CD4-positive, alpha-beta T cell (primary cell): ENCODE measurements at regions not wholly inside any gene's neighbourhood (a gene's known extent, or its start where the extent isn't known, plus 50 kb on each side); places are given as distances from the start of the nearest gene placed in this dataset.

ENCODE experiments used
- ATAC-seq: fragments of 200-7000 bp; cut with Tn5 transposase; one replicate; pipeline ENCODE4 v1.10.0; 2022; ENCODE audit warnings: mild to moderate bottlenecking; ENCODE audit not compliant: poor library complexity
- CTCF ChIA-PET: fragments of 350-600 bp; sonication (Branson Sonifier 250); formaldehyde crosslinking; loops from one replicate; lab custom pipeline; 2021; ENCODE audit warnings: antibody characterized with exemption, inconsistent platforms; lab: Charles Lee
- POLR2A ChIA-PET: fragments of 350-600 bp; sonication (Branson Sonifier 250); formaldehyde crosslinking; loops from one replicate; lab custom pipeline; 2021; ENCODE audit warnings: antibody characterized with exemption, inconsistent platforms; lab: Charles Lee
- DNase-seq, 14 experiments: peaks; one replicate each; pipeline ENCODE4 v3.0.0-alpha.2; 2013 to 2020; ENCODE audit warnings: mixed read lengths in 2 of 14
- H3K27ac ChIP-seq, 2 donors: one replicate each; pipeline versions ENCODE4 v1.5.1 to v1.7.0; 2013; ENCODE audit warnings: low read length in 2 of 2, low read depth in 1 of 2, mild to moderate bottlenecking in 1 of 2
- H3K27me3 ChIP-seq, 2 experiments: 1 replicate in 1 of 2; 2 replicates in 1 of 2; pipeline versions ENCODE4 v1.6.1 to v1.7.0; 2013; ENCODE audit warnings: low read length in 2 of 2, control low read depth in 1 of 2, mild to moderate bottlenecking in 1 of 2, moderate library complexity in 1 of 2; ENCODE audit not compliant: insufficient read depth in 2 of 2, control insufficient read depth in 1 of 2
- H3K36me3 ChIP-seq: one replicate; pipeline ENCODE4 v1.6.1; 2013; ENCODE audit warnings: low read length, control low read depth; ENCODE audit not compliant: insufficient read depth
- H3K4me1 ChIP-seq: one replicate; pipeline ENCODE4 v1.6.1; 2013; ENCODE audit warnings: low read length, control low read depth; ENCODE audit not compliant: insufficient read depth
- H3K4me3 ChIP-seq: one replicate; pipeline ENCODE4 v1.5.1; 2013; ENCODE audit warnings: mild to moderate bottlenecking, low read length, moderate library complexity
- H3K9me3 ChIP-seq, 2 experiments: 1 replicate in 1 of 2; 2 replicates in 1 of 2; pipeline versions ENCODE4 v1.6.1 to v1.7.0; 2013; ENCODE audit warnings: low read length in 2 of 2, mild to moderate bottlenecking in 2 of 2, control low read depth in 1 of 2, moderate library complexity in 1 of 2; ENCODE audit not compliant: control insufficient read depth in 1 of 2, insufficient read depth in 1 of 2
- H3K27ac Mint-ChIP-seq: one replicate; pipeline ENCODE4 v1.8.0; 2020; ENCODE audit warnings: mixed read lengths
- H3K27me3 Mint-ChIP-seq: one replicate; pipeline ENCODE4 v1.8.0; 2021; ENCODE audit warnings: mixed read lengths
- H3K36me3 Mint-ChIP-seq: one replicate; pipeline ENCODE4 v1.8.0; 2021; ENCODE audit warnings: low read depth, mixed read lengths
- H3K4me1 Mint-ChIP-seq: one replicate; pipeline ENCODE4 v1.8.0; 2021; ENCODE audit warnings: low read depth, mixed read lengths
- H3K4me3 Mint-ChIP-seq: one replicate; pipeline ENCODE4 v1.8.0; 2020; ENCODE audit warnings: mild to moderate bottlenecking, mixed read lengths
- H3K9me3 Mint-ChIP-seq: one replicate; pipeline ENCODE4 v1.8.0; 2020; ENCODE audit warnings: mixed read lengths
- intact Hi-C, 2 experiments: fragments of 100-400 bp; cut with DNase I in 1 of 2; cut with micrococcal nuclease in 1 of 2; formaldehyde crosslinking; loops; one replicate each; pipeline versions ENCODE4 v1.15.1 to v1.9.0; 2023 to 2025; cut with DNase I, micrococcal nuclease
- TF ChIP-seq, protein P1 (sequence below): fragments of 200-600 bp; IDR thresholded peaks from one replicate; pipeline ENCODE4 v1.8.0; 2022; ENCODE audit warnings: antibody characterized with exemption, mild to moderate bottlenecking

GRCh38 chr3:16114429-16114828 lies 60.1 kb upstream of the GALNT15 start:
- ChIA-PET CTCF (no interaction called here), POLR2A (no interaction called here)
- Mint-ChIP-seq H3K36me3 (no peaks in the 10 kb centered on the region), H3K27me3 (no peaks in the 10 kb centered on the region), H3K9me3 (no peaks in the 10 kb centered on the region), H3K4me3 (no peak overlapping the region), H3K4me1 (no peaks in the 10 kb centered on the region), H3K27ac (no peak overlapping the region)
- intact Hi-C loops: no loop called here
- Histone ChIP-seq H3K4me1 (no peaks in the 10 kb centered on the region), H3K9me3 (peaks cover 0 to 5% of the 10 kb centered on the region in 2 experiments), H3K36me3 (no peaks in the 10 kb centered on the region), H3K4me3 (no peak overlapping the region), H3K27ac (no peak overlapping the region), H3K27me3 (peaks cover 1 to 6% of the 10 kb centered on the region in 2 experiments)
- TF ChIP-seq, protein P1, sequence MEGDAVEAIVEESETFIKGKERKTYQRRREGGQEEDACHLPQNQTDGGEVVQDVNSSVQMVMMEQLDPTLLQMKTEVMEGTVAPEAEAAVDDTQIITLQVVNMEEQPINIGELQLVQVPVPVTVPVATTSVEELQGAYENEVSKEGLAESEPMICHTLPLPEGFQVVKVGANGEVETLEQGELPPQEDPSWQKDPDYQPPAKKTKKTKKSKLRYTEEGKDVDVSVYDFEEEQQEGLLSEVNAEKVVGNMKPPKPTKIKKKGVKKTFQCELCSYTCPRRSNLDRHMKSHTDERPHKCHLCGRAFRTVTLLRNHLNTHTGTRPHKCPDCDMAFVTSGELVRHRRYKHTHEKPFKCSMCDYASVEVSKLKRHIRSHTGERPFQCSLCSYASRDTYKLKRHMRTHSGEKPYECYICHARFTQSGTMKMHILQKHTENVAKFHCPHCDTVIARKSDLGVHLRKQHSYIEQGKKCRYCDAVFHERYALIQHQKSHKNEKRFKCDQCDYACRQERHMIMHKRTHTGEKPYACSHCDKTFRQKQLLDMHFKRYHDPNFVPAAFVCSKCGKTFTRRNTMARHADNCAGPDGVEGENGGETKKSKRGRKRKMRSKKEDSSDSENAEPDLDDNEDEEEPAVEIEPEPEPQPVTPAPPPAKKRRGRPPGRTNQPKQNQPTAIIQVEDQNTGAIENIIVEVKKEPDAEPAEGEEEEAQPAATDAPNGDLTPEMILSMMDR: no peak
- no peak for ATAC-seq
- DNase-seq: no peak

DNA sequence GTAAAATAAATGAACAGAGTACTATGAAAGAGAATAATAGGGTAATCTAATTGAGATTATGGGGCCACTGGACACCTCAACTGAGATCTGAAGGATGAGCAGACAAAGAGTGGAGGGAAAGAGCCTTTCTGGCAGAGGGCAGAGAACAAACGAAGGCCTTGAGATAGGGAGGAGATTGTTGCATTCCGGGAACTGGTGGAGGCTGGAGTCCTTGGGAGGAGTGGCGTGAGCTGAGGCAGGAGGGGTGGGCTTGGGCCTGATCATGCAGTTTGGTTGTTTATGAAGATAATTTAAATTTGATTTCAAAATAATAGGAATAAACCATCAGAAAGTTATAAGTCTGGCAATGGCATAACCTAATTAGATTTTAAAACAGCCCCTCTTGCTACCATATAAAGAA lies 59.5 kb upstream of the GALNT15 start:
- intact Hi-C loops: no loop called here
- H3K4me1 ChIP-seq: no peaks in the 10 kb centered on the region
- Mint-ChIP-seq H3K27me3 (no peaks in the 10 kb centered on the region), H3K4me3 (no peak overlapping the region), H3K36me3 (no peaks in the 10 kb centered on the region), H3K9me3 (no peaks in the 10 kb centered on the region), H3K27ac (no peak overlapping the region), H3K4me1 (no peaks in the 10 kb centered on the region)
- TF ChIP-seq, protein P1: no peak
- ChIA-PET POLR2A (no interaction called here), CTCF (no interaction called here)
- H3K4me3 ChIP-seq: no peak overlapping the region
- no peak for ATAC-seq
- no peak overlapping the region for H3K27ac ChIP-seq
- H3K9me3 ChIP-seq: peaks cover 0 to 5% of the 10 kb centered on the region in 2 experiments
- peaks cover 0 to 2% of the 10 kb centered on the region in 2 experiments for H3K27me3 ChIP-seq
- no peaks in the 10 kb centered on the region for H3K36me3 ChIP-seq
- DNase-seq: no peak

GRCh38 chr3:16118396-16118795 lies 56.1 kb upstream of the GALNT15 start:
- TF ChIP-seq, protein P1: no peak
- Mint-ChIP-seq H3K27me3 (no peaks in the 10 kb centered on the region), H3K36me3 (no peaks in the 10 kb centered on the region), H3K4me3 (no peak overlapping the region), H3K9me3 (no peaks in the 10 kb centered on the region), H3K4me1 (no peaks in the 10 kb centered on the region), H3K27ac (no peak overlapping the region)
- POLR2A ChIA-PET: interaction anchor here (0.6 kb wide), 1 partner anchor 31 kb away, joined by 4 read pairs; no protein-coding TSS in a partner anchor
- no peaks in the 10 kb centered on the region for H3K36me3 ChIP-seq
- H3K27me3 ChIP-seq: peaks cover 0 to 2% of the 10 kb centered on the region in 2 experiments
- no peaks in the 10 kb centered on the region for H3K9me3 ChIP-seq
- H3K4me3 ChIP-seq: no peak overlapping the region
- H3K4me1 ChIP-seq: no peaks in the 10 kb centered on the region
- CTCF ChIA-PET: no interaction called here
- H3K27ac ChIP-seq: no peak overlapping the region
- intact Hi-C loops: no loop called here
- ATAC-seq (no peak), DNase-seq (no peak)
